Breast epithelium (tissue), 3 donors: ENCODE measurements at regions not wholly inside any gene's neighbourhood (a gene's known extent, or its start where the extent isn't known, plus 50 kb on each side); places are given as distances from the start of the nearest gene placed in this dataset.

Source experiments
- POLR2A ChIP-seq: fragments of 450-650 bp; IDR thresholded peaks from one replicate; pipeline ENCODE4 v1.6.1; 2016; ENCODE audit warnings: antibody characterized with exemption, mild to moderate bottlenecking, moderate library complexity
- POLR2AphosphoS5 ChIP-seq, 3 donors: sonication (generic); formaldehyde crosslinking; IDR thresholded peaks; one replicate each; pipeline ENCODE4 v1.6.1; 2017; ENCODE audit warnings: antibody characterized with exemption in 3 of 3
- TF ChIP-seq, protein P1 (sequence below), 3 donors: fragments of 450-650 bp; IDR thresholded peaks; one replicate each; pipeline ENCODE4 v1.5.1; 2016 to 2017; ENCODE audit warnings: antibody characterized with exemption in 3 of 3, mild to moderate bottlenecking in 3 of 3, moderate library complexity in 3 of 3

DNA sequence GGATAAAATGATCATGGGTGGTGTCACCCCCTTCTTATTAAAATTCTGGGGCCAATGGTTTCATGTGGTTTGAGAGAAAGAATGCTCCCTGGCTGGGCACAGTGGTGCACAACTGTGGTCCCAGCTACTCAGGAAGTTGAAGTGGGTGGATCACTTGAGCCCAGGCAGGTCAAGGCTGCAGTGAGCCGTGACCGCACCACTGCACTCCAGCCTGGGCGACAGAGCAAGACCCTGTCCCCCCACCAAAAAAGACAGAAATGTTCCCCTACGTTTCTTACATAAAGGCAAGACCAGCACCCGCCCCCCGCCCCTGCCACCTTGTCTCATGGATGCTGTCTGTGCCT lies 53.0 kb upstream of the ID2 start:
- TF ChIP-seq POLR2AphosphoS5 (IDR thresholded peaks at IDR 0.05) (no peak), POLR2A (no peak)
- TF ChIP-seq, protein P1, sequence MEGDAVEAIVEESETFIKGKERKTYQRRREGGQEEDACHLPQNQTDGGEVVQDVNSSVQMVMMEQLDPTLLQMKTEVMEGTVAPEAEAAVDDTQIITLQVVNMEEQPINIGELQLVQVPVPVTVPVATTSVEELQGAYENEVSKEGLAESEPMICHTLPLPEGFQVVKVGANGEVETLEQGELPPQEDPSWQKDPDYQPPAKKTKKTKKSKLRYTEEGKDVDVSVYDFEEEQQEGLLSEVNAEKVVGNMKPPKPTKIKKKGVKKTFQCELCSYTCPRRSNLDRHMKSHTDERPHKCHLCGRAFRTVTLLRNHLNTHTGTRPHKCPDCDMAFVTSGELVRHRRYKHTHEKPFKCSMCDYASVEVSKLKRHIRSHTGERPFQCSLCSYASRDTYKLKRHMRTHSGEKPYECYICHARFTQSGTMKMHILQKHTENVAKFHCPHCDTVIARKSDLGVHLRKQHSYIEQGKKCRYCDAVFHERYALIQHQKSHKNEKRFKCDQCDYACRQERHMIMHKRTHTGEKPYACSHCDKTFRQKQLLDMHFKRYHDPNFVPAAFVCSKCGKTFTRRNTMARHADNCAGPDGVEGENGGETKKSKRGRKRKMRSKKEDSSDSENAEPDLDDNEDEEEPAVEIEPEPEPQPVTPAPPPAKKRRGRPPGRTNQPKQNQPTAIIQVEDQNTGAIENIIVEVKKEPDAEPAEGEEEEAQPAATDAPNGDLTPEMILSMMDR (IDR thresholded peaks at IDR 0.05) = no peak
